ENCODE measurements at regions not wholly inside any gene's neighbourhood (a gene's known extent, or its start where the extent isn't known, plus 50 kb on each side); places are given as distances from the start of the nearest gene placed in this dataset.
A peak's percentile ranks its signal among the peaks of the same experiment; 100 is the strongest.

GRCh38 chr20:57107208-57107607 is 159.2 kb downstream of the BMP7 start:
- DNase-seq, result no peak
- H3K9ac ChIP-seq (ENCODE audit: extremely low read depth, low read length, poor library complexity, severe bottlenecking), result no peak overlapping the region
- 83% methylated on average over 9 to 13 of the region's 13 CpGs for WGBS, 2 experiments (ENCODE audit: insufficient coverage in 1 of 2, insufficient read length in 1 of 2)
- no peaks in the 10 kb centered on the region for H3K36me3 ChIP-seq (ENCODE audit: control insufficient read depth, insufficient read depth, low read length)
- no peak for TF ChIP-seq CTCF (conservative IDR thresholded peaks at IDR 0.05)
- Mint-ChIP-seq H3K36me3 (ENCODE audit: low read depth) (no peaks in the 10 kb centered on the region), H3K4me3 (no peak overlapping the region), H3K4me1 (peaks cover 4% of the 10 kb centered on the region), H3K9me3 (no peaks in the 10 kb centered on the region), H3K27ac (no peak overlapping the region), H3K27me3 (ENCODE audit: insufficient read depth) (peaks cover 20% of the 10 kb centered on the region)
- H3K4me1 ChIP-seq (ENCODE audit: control insufficient read depth, insufficient read depth, low read length), result no peaks in the 10 kb centered on the region
- no peaks in the 10 kb centered on the region for H3K27me3 ChIP-seq (ENCODE audit: control insufficient read depth, insufficient read depth, low read length, poor library complexity, severe bottlenecking)
- H3K4me3 ChIP-seq (ENCODE audit: low read length), result no peak overlapping the region
- H3K27ac ChIP-seq (ENCODE audit: low read depth, low read length), result no peak overlapping the region
- H3K9me3 ChIP-seq (ENCODE audit: control insufficient read depth, low read length), result no peaks in the 10 kb centered on the region

- Histone ChIP-seq H3K36me3 (ENCODE audit: control insufficient read depth, insufficient read depth, low read length) (no peaks in the 10 kb centered on the region), H3K27ac (ENCODE audit: low read depth, low read length) (no peak overlapping the region), H3K4me3 (ENCODE audit: low read length) (no peak overlapping the region), H3K4me1 (ENCODE audit: control insufficient read depth, insufficient read depth, low read length) (no peaks in the 10 kb centered on the region), H3K27me3 (ENCODE audit: control insufficient read depth, insufficient read depth, low read length, poor library complexity, severe bottlenecking) (no peaks in the 10 kb centered on the region), H3K9ac (ENCODE audit: extremely low read depth, low read length, poor library complexity, severe bottlenecking) (no peak overlapping the region), H3K9me3 (ENCODE audit: control insufficient read depth, low read length) (no peaks in the 10 kb centered on the region)
- Mint-ChIP-seq H3K9me3 (no peaks in the 10 kb centered on the region), H3K27me3 (ENCODE audit: insufficient read depth) (peaks cover 20% of the 10 kb centered on the region), H3K36me3 (ENCODE audit: low read depth) (no peaks in the 10 kb centered on the region), H3K4me3 (no peak overlapping the region), H3K4me1 (peaks cover under 1% of the 10 kb centered on the region), H3K27ac (no peak overlapping the region)
- DNase-seq, result no peak
- 94 to 100% methylated on average over 1 to 4 of the region's 4 CpGs for WGBS, 2 experiments (ENCODE audit: insufficient coverage in 1 of 2, insufficient read length in 1 of 2)
- no peak for TF ChIP-seq CTCF (conservative IDR thresholded peaks at IDR 0.05)
Observed at GRCh38 chr20:57108218-57108617, 158.2 kb downstream of the BMP7 start.

GRCh38 chr20:57108742-57109570 is 157.5 kb downstream of the BMP7 start:
- Histone ChIP-seq H3K27me3 (ENCODE audit: control insufficient read depth, insufficient read depth, low read length, poor library complexity, severe bottlenecking) (no peaks in the 10 kb centered on the region), H3K9ac (ENCODE audit: extremely low read depth, low read length, poor library complexity, severe bottlenecking) (no peak overlapping the region), H3K4me3 (ENCODE audit: low read length) (no peak overlapping the region), H3K36me3 (ENCODE audit: control insufficient read depth, insufficient read depth, low read length) (no peaks in the 10 kb centered on the region), H3K4me1 (ENCODE audit: control insufficient read depth, insufficient read depth, low read length) (no peaks in the 10 kb centered on the region), H3K9me3 (ENCODE audit: control insufficient read depth, low read length) (no peaks in the 10 kb centered on the region), H3K27ac (ENCODE audit: low read depth, low read length) (no peak overlapping the region)
- DNase-seq, result peak; percentile 66
- TF ChIP-seq CTCF (conservative IDR thresholded peaks at IDR 0.05), result peak; percentile 66
- peaks cover 5% of the 10 kb centered on the region for H3K4me1 Mint-ChIP-seq
- H3K4me3 Mint-ChIP-seq, result no peak overlapping the region
- H3K9me3 Mint-ChIP-seq, result no peaks in the 10 kb centered on the region
- H3K27ac Mint-ChIP-seq, result no peak overlapping the region
- H3K36me3 Mint-ChIP-seq (ENCODE audit: low read depth), result no peaks in the 10 kb centered on the region
- WGBS, 2 experiments (ENCODE audit: insufficient coverage in 1 of 2, insufficient read length in 1 of 2), result 78 to 87% methylated on average over 17 to 18 of the region's 18 CpGs
- peaks cover 19% of the 10 kb centered on the region for H3K27me3 Mint-ChIP-seq (ENCODE audit: insufficient read depth)

Data from endodermal cell (in vitro differentiated cells).